ENCODE measurements at regions not wholly inside any gene's neighbourhood (a gene's known extent, or its start where the extent isn't known, plus 50 kb on each side); places are given as distances from the start of the nearest gene placed in this dataset.

DNA sequence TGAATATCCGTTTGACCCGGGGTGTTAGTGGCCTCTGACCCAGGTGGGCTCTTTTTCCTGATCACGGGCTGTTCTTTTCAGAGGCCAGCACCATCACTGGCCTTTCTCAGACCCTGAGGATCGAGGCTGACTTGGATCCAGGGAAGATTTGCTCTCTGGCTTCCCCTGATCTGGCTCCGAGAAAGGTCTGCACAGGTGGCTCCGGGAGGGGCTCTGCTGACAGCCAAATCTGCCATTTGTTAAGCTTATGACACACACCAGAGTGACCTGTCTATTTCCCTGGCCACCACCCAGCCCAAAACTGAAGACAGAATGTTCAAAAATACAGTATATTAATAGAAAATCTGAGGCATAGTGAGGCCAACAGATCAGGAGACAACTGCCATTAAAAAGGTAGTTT, 221.8 kb upstream of the TNRC6C start:
- TF ChIP-seq CTCF (IDR thresholded peaks at IDR 0.05) (no peak), POLR2A (IDR thresholded peaks at IDR 0.05) (no peak)
